ENCODE measurements at regions not wholly inside any gene's neighbourhood (a gene's known extent, or its start where the extent isn't known, plus 50 kb on each side); places are given as distances from the start of the nearest gene placed in this dataset.

DNA sequence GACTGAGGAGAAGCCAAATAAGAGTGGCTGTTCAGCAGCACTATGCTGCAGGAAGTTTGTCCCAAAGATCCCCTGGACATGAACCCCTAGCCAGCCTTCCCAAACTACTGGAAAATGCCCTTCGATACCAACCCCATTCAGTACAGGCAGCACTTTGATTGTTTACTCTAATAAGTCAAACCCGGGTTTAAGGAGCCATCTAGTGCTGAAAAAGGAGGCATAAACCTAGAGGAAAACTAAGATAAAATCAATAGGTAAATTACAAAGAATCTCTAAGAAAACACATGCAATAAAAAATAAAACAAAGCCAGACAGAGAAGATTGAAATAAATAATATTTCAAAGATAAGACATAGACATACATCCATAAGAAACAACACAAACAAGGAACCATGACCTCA is 771.6 kb downstream of the RPS29 start:
- H3K9me2 ChIP-seq (ENCODE audit: insufficient read depth) = no peaks in the 10 kb centered on the region
- intact Hi-C loops (cut with micrococcal nuclease) = no loop called here

DNA sequence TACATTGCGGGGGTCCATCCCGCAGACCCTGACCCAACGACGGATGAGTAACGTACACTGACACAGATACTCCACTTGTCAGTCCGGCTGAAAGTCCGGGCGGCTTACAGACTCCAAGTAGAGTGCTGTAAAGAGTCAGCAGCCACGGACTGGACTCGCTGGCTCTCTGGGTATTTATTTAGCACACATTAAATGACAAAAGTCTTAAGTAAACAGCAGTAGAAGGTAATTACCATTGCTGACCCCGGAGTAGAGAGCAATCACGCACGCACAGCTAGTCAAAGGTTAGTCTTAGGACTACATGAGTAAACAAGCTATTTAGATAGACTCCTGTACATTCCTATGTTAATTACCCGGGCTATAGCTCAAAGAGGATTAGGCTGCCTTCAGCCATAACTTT is 780.9 kb downstream of the RPS29 start:
- Histone ChIP-seq H3K4me3 (replicated peaks in 1 of 2; ENCODE audit: low read depth in 1 of 2, low read length in 2 of 2) (no peak overlapping the region), H3K36me3 (ENCODE audit: control insufficient read depth in 1 of 2, insufficient read depth in 2 of 2, low read length in 2 of 2) (no peaks in the 10 kb centered on the region), H2AFZ (ENCODE audit: low read depth, low read length, poor library complexity, severe bottlenecking) (no peak overlapping the region), H3K4me2 (ENCODE audit: low read length) (no peak overlapping the region), H3K27ac (ENCODE audit: low read depth, low read length) (no peak overlapping the region), H3K9me3 (ENCODE audit: control insufficient read depth in 1 of 2, insufficient read depth in 1 of 2, low read depth in 1 of 2, low read length in 2 of 2) (0 out of 4 replicates have a peak, but pooled peaks cover 0 to 4% of the 10 kb centered on the region in 2 experiments), H3K4me1 (ENCODE audit: control insufficient read depth in 1 of 2, insufficient read depth in 2 of 2, low read length in 2 of 2) (no peaks in the 10 kb centered on the region), H3K79me2 (ENCODE audit: insufficient read depth, low read length) (no peaks in the 10 kb centered on the region), H3K9ac (ENCODE audit: low read length) (no peak overlapping the region), H4K20me1 (ENCODE audit: insufficient read depth) (no peaks in the 10 kb centered on the region), H3K27me3 (ENCODE audit: insufficient read depth, low read length) (no peaks in the 10 kb centered on the region), H3K9me2 (ENCODE audit: insufficient read depth) (no peaks in the 10 kb centered on the region)
- ChIA-PET RAD21 (ENCODE audit: low non-redundant PET in 1 of 2, low total read pairs in 2 of 2, uncharacterized antibody in 2 of 2, unreplicated experiment in 2 of 2) (no interaction called here), CTCF (no interaction called here), POLR2A (no interaction called here)
- no peak for ATAC-seq
- TF ChIP-seq ZFX (IDR thresholded peaks at IDR 0.05) (no peak), POLR2AphosphoS5 (IDR thresholded peaks at IDR 0.05; ENCODE audit: low read depth, low read length) (no peak), SP1 (IDR thresholded peaks at IDR 0.05; ENCODE audit: low read depth) (no peak), FOSL1 (IDR thresholded peaks at IDR 0.05; ENCODE audit: low read depth) (no peak), CEBPB (IDR thresholded peaks at IDR 0.05; ENCODE audit: low read depth) (no peak), EZH2 (IDR thresholded peaks at IDR 0.05) (no peak), ZNF274 (IDR thresholded peaks at IDR 0.05; ENCODE audit: low read depth, low read length) (no peak), SRF (IDR thresholded peaks at IDR 0.05; ENCODE audit: low read depth) (no peak), EZH2phosphoT487 (IDR thresholded peaks at IDR 0.05; ENCODE audit: borderline replicate concordance) (no peak)
- TF ChIP-seq, protein P1, sequence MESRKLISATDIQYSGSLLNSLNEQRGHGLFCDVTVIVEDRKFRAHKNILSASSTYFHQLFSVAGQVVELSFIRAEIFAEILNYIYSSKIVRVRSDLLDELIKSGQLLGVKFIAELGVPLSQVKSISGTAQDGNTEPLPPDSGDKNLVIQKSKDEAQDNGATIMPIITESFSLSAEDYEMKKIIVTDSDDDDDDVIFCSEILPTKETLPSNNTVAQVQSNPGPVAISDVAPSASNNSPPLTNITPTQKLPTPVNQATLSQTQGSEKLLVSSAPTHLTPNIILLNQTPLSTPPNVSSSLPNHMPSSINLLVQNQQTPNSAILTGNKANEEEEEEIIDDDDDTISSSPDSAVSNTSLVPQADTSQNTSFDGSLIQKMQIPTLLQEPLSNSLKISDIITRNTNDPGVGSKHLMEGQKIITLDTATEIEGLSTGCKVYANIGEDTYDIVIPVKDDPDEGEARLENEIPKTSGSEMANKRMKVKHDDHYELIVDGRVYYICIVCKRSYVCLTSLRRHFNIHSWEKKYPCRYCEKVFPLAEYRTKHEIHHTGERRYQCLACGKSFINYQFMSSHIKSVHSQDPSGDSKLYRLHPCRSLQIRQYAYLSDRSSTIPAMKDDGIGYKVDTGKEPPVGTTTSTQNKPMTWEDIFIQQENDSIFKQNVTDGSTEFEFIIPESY (IDR thresholded peaks at IDR 0.05; ENCODE audit: extremely low read depth, insufficient replicate concordance, low read length) = no peak
- TF ChIP-seq, protein P2, sequence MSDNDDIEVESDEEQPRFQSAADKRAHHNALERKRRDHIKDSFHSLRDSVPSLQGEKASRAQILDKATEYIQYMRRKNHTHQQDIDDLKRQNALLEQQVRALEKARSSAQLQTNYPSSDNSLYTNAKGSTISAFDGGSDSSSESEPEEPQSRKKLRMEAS (IDR thresholded peaks at IDR 0.05) = no peak
- intact Hi-C loops (cut with micrococcal nuclease) = no loop called here
- no peak for DNase-seq (ENCODE audit: low read depth, low spot score)
- no TSS peak for BruUV-seq (replicated peaks)

More for the DNA sequence above, 771.6 kb downstream of the RPS29 start:
- CTCF ChIA-PET = no interaction called here
- no peak for ATAC-seq
- Histone ChIP-seq H3K4me1 (ENCODE audit: control insufficient read depth in 1 of 2, insufficient read depth in 2 of 2, low read length in 2 of 2) (no peaks in the 10 kb centered on the region), H4K20me1 (ENCODE audit: insufficient read depth) (no peaks in the 10 kb centered on the region), H3K4me3 (replicated peaks in 1 of 2; ENCODE audit: low read depth in 1 of 2, low read length in 2 of 2) (no peak overlapping the region), H3K9ac (ENCODE audit: low read length) (no peak overlapping the region), H2AFZ (ENCODE audit: low read depth, low read length, poor library complexity, severe bottlenecking) (no peak overlapping the region), H3K79me2 (ENCODE audit: insufficient read depth, low read length) (no peaks in the 10 kb centered on the region), H3K27ac (ENCODE audit: low read depth, low read length) (no peak overlapping the region), H3K9me3 (ENCODE audit: control insufficient read depth in 1 of 2, insufficient read depth in 1 of 2, low read depth in 1 of 2, low read length in 2 of 2) (no peaks in the 10 kb centered on the region; a peak in 1 of 4 replicates), H3K4me2 (ENCODE audit: low read length) (no peak overlapping the region), H3K36me3 (ENCODE audit: control insufficient read depth in 1 of 2, insufficient read depth in 2 of 2, low read length in 2 of 2) (no peaks in the 10 kb centered on the region), H3K27me3 (ENCODE audit: insufficient read depth, low read length) (no peaks in the 10 kb centered on the region)
- TF ChIP-seq CEBPB (IDR thresholded peaks at IDR 0.05; ENCODE audit: low read depth) (no peak), ELF1 (IDR thresholded peaks at IDR 0.05; ENCODE audit: borderline replicate concordance, low read depth) (no peak), SP1 (IDR thresholded peaks at IDR 0.05; ENCODE audit: low read depth) (no peak), JUND (IDR thresholded peaks at IDR 0.05) (no peak), CBX3 (IDR thresholded peaks at IDR 0.05; ENCODE audit: low read depth) (no peak)
- TF ChIP-seq, protein P3, sequence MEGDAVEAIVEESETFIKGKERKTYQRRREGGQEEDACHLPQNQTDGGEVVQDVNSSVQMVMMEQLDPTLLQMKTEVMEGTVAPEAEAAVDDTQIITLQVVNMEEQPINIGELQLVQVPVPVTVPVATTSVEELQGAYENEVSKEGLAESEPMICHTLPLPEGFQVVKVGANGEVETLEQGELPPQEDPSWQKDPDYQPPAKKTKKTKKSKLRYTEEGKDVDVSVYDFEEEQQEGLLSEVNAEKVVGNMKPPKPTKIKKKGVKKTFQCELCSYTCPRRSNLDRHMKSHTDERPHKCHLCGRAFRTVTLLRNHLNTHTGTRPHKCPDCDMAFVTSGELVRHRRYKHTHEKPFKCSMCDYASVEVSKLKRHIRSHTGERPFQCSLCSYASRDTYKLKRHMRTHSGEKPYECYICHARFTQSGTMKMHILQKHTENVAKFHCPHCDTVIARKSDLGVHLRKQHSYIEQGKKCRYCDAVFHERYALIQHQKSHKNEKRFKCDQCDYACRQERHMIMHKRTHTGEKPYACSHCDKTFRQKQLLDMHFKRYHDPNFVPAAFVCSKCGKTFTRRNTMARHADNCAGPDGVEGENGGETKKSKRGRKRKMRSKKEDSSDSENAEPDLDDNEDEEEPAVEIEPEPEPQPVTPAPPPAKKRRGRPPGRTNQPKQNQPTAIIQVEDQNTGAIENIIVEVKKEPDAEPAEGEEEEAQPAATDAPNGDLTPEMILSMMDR (IDR thresholded peaks at IDR 0.05 in 2 of 3, conservative IDR thresholded peaks at IDR 0.05 in 1 of 3; ENCODE audit: borderline replicate concordance in 1 of 3, insufficient read depth in 1 of 3, low read depth in 2 of 3, low read length in 2 of 3) = no peak
- TF ChIP-seq, protein P2 (IDR thresholded peaks at IDR 0.05) = no peak
- BruUV-seq (replicated peaks) = no TSS peak
- RAD21 ChIA-PET (ENCODE audit: low non-redundant PET in 1 of 2, low total read pairs in 2 of 2, uncharacterized antibody in 2 of 2, unreplicated experiment in 2 of 2) = no interaction called here
- POLR2A ChIA-PET = no interaction called here
- DNase-seq (ENCODE audit: low read depth, low spot score) = no peak
